Activated naive CD4-positive, alpha-beta T cell treated with anti-CD3 and anti-CD28 coated beads, Interleukin-2, amount 50 U/mL, for 24 hours (primary cell): ENCODE measurements at regions not wholly inside any gene's neighbourhood (a gene's known extent, or its start where the extent isn't known, plus 50 kb on each side); places are given as distances from the start of the nearest gene placed in this dataset.

Experiments
- H3K27ac Mint-ChIP-seq: one replicate; pipeline ENCODE4 v1.8.0; 2021; ENCODE audit warnings: mild to moderate bottlenecking, mixed read lengths
- H3K27me3 Mint-ChIP-seq: one replicate; pipeline ENCODE4 v1.8.0; 2021; ENCODE audit warnings: mixed read lengths
- H3K36me3 Mint-ChIP-seq: one replicate; pipeline ENCODE4 v1.8.0; 2021; ENCODE audit warnings: mixed read lengths
- H3K4me1 Mint-ChIP-seq: one replicate; pipeline ENCODE4 v1.8.0; 2021; ENCODE audit warnings: mixed read lengths
- H3K4me3 Mint-ChIP-seq: one replicate; pipeline ENCODE4 v1.8.0; 2021; ENCODE audit warnings: mild to moderate bottlenecking, mixed read lengths
- H3K9me3 Mint-ChIP-seq: one replicate; pipeline ENCODE4 v1.8.0; 2021; ENCODE audit warnings: mixed read lengths

DNA sequence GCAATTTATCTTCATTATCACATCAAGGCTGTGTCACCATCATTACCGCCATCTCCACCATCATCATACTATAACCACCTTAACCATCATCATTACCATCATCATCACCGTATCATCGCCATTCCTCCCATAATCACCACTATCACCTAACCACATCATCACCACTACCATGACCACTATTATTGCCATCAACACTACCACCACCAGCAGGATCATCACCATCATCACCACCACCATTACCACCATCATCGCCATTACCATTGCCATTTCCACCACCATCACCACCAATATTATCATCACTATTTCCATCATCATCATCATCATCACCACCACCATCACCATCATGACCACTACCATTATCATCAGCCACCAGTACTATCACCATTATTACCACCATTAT is 314.4 kb downstream of the CYP26B1 start:
- H3K9me3 Mint-ChIP-seq = no peaks in the 10 kb centered on the region
- no peak overlapping the region for H3K27ac Mint-ChIP-seq
- peaks cover 5% of the 10 kb centered on the region for H3K27me3 Mint-ChIP-seq
- no peaks in the 10 kb centered on the region for H3K36me3 Mint-ChIP-seq
- no peak overlapping the region for H3K4me3 Mint-ChIP-seq
- no peaks in the 10 kb centered on the region for H3K4me1 Mint-ChIP-seq

DNA sequence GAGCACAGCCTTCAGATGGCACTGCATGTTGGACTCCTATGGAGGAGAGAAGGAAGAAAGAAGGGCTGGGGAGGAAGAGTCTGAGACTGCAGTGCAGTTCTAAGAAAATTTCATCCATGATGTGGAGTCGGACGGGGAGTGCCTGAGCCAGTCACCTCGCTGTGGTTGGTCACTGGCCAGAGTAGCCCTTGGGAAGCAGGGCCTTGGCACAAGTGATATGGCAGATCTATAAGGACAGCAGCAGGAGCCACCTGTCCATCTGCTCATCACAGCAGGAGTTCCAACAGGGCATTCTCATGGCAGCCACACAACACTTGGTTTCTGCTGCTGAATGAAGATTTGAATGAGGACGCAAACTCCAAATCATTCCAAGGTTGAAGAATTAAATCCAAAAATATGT is 314.8 kb downstream of the CYP26B1 start:
- Mint-ChIP-seq H3K9me3 (no peaks in the 10 kb centered on the region), H3K27ac (no peak overlapping the region), H3K4me1 (no peaks in the 10 kb centered on the region), H3K4me3 (no peak overlapping the region), H3K27me3 (peaks cover 5% of the 10 kb centered on the region), H3K36me3 (no peaks in the 10 kb centered on the region)

DNA sequence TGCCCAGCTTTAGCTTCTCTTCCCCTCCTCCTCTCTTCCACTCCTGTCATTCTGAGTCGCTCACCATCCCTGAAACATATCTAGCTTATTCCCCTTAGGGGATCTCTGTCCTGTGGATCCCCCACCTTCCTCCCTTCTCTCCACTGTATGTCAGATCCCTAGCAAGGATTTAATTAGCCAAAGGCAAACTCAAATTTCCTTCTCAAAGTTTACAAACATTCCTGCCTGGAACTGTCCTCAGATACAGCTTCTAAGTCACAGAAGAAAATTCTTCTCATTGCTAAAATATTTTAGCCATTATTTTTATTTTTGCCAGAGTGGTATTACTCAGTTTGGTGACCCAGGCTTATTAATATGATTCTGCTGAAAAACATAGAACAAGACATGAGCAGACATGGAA is 315.3 kb downstream of the CYP26B1 start:
- Mint-ChIP-seq H3K36me3 (no peaks in the 10 kb centered on the region), H3K9me3 (no peaks in the 10 kb centered on the region), H3K4me3 (no peak overlapping the region), H3K4me1 (no peaks in the 10 kb centered on the region), H3K27me3 (peaks cover 5% of the 10 kb centered on the region), H3K27ac (no peak overlapping the region)

DNA sequence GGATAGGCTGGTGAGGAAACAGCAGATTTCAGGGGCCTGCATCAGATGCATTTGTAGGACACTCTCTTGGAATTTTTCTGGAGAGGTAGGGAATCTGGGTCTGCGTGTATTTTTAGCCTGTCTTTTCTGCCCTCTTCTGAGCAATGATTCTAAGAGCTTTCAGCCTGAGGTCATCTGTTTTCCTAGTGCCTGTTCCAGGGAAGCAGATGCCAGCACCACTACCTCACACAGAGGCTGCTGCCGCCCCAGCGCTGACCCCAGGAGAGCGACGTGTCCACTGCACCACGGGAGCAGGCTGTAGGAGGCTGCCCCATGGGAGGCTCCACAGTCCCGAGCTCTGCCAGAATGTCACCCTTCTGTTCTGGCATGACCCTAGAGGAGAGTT is 316.5 kb downstream of the CYP26B1 start:
- no peak overlapping the region for H3K4me3 Mint-ChIP-seq

DNA sequence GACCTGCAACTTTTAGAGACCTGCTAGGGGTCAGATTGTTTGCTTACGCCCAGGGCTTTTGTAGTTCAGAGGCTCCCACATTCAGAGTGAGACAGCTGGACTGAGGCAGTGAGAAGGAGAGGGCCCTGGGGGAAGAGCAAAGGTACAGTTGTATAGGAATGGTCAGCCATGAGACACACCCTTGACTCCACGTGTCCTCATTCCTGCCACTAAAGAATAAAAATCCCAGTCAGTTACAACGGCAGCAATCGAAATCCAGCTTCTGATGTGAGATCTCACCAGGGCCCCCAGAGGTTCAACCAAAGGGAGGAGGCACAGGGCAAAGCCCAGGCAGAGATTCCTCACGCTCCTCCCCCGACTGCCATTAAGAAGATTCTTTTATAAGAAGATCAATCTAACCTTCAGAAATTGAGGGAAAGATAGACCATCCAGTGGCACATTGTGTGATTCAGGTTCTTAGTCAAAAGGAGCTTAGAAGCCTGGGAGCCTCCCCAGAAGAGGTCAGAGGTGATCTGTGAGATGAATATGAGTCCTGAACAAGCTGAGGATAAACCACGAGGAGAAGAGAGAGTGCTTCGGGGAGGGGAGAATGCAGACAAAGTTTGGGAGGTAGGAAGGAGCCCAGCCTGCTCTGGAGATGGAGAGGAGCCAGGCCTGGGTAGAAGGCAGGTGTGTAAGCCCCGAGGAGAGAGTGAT is 317.0 kb downstream of the CYP26B1 start:
- Mint-ChIP-seq H3K27ac (no peak overlapping the region), H3K27me3 (peaks cover 5% of the 10 kb centered on the region), H3K36me3 (no peaks in the 10 kb centered on the region)

More for the DNA sequence above, 316.5 kb downstream of the CYP26B1 start:
- Mint-ChIP-seq H3K27ac (no peak overlapping the region), H3K9me3 (no peaks in the 10 kb centered on the region), H3K36me3 (no peaks in the 10 kb centered on the region), H3K4me1 (no peaks in the 10 kb centered on the region), H3K27me3 (peaks cover 5% of the 10 kb centered on the region)

DNA sequence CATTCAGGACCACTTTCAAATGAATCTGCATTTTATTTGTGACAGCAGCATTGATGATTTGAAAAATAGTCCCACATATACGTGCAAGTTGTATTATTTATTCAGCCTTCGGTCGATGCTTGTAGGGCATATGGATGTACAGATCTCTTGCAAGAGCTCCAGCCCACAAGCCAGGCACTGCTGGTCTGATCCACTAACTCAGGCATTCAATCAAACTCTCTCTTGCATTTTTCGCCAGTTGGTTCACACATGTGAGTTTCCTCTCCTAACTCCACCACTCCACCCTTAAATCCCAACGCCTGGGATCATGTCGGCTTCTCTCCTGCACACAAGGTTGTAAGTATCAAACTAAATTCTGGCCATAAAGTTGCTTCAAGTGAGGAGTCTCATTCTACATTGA is 318.7 kb downstream of the CYP26B1 start:
- H3K27ac Mint-ChIP-seq = no peak overlapping the region
- peaks cover 6% of the 10 kb centered on the region for H3K9me3 Mint-ChIP-seq
- H3K27me3 Mint-ChIP-seq = peaks cover 6% of the 10 kb centered on the region
- no peaks in the 10 kb centered on the region for H3K4me1 Mint-ChIP-seq
- no peak overlapping the region for H3K4me3 Mint-ChIP-seq
- H3K36me3 Mint-ChIP-seq = no peaks in the 10 kb centered on the region

More for the DNA sequence above, 317.0 kb downstream of the CYP26B1 start:
- no peaks in the 10 kb centered on the region for H3K4me1 Mint-ChIP-seq
- H3K4me3 Mint-ChIP-seq = no peak overlapping the region
- H3K9me3 Mint-ChIP-seq = no peaks in the 10 kb centered on the region

DNA sequence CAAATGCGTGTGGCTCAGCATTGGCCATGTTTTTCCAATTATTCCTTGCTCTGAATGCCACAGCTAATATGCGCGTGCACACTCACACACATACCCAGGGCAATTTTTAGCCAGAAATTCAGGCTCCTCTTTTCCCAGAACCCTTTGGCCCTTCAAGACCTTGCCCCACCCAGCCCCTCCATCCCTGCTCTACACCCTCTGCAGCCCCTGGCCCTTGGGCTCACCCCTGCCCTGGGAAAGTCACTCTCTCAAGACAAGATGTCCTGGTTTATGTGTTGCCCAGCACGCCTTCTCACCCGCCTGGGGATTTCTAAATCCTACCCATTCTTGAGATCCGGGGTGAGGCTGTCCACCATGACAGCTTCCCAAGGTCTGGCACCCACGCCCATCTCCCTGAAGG is 319.7 kb downstream of the CYP26B1 start:
- Mint-ChIP-seq H3K27ac (no peak overlapping the region), H3K9me3 (peaks cover 6% of the 10 kb centered on the region), H3K36me3 (no peaks in the 10 kb centered on the region), H3K4me3 (no peak overlapping the region), H3K27me3 (peaks cover 6% of the 10 kb centered on the region), H3K4me1 (no peaks in the 10 kb centered on the region)

DNA sequence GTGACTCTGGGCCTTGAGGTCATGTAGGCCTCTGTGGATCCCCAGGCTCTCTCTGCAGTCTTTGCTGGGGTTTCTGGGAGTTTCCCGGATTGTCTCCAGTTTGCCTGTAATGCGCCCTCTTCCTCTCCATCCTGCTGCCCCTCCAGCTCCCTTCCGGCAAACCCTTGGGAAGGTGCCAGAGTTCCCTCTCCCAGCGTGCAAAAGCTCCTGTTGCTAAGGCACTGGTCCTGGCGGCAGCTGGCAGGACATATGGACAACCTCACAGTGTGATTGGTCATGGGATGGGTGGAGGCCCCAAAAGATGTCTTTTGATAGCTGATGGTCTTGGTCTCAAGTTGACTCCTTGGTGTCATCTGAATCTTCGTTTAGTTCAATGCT is 320.1 kb downstream of the CYP26B1 start:
- Mint-ChIP-seq H3K4me3 (no peak overlapping the region), H3K4me1 (no peaks in the 10 kb centered on the region), H3K27ac (no peak overlapping the region), H3K9me3 (peaks cover 6% of the 10 kb centered on the region), H3K27me3 (peaks cover 8% of the 10 kb centered on the region), H3K36me3 (no peaks in the 10 kb centered on the region)

DNA sequence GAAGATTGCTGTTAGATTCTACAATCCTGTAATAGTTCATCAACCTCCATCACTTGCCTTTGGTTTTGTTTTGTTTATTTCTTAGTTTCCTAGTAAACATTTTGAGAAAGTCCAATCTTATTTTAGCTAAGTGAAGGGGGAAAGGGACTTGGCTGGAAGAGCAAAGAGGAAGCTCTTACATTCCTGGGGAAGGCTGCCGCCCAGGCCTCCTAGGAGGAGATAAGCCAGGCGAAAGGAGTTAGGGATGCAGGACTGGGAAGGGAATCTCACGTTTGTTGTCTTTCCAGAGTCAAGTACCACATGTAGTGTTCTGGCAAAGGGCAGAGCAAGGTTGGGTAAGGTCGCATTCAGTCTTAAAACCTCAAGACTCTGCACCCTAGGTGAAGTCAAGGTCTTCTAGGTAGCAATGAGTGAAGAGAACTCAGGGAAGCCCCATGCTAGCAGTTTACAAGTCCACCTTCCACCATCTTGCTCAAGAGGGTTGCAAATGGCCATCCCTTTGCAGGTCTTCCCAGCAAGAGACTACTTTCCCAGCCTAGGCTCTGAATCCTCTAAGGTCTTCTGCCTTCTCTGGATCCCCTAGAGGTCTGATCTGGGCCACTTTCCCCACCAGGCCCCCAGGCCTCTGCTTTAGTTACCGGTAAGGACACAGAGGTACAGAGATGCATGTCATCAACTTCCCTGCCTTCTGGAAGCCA is 320.7 kb downstream of the CYP26B1 start:
- no peak overlapping the region for H3K4me3 Mint-ChIP-seq
- no peak overlapping the region for H3K27ac Mint-ChIP-seq
- no peaks in the 10 kb centered on the region for H3K36me3 Mint-ChIP-seq
- no peaks in the 10 kb centered on the region for H3K4me1 Mint-ChIP-seq
- H3K9me3 Mint-ChIP-seq = peaks cover 6% of the 10 kb centered on the region
- peaks cover 11% of the 10 kb centered on the region for H3K27me3 Mint-ChIP-seq

DNA sequence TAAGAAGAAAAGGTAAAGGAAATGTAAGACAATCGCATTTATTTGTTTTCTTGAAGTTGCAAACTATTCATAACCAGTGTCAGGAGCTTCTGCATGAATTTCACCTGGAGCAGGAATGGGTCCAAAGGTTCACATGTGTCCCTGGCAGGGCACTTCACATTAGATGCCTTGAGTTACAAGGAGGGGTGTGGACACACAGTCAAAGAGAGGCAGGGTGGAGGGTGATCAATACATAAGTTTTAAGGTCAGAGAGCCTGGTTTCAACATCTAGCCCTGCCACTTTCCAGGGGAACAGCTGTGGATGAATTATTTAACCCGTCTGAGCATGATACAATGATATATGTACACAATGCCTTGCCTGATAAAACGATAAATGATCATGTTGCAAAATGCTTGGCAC is 321.4 kb downstream of the CYP26B1 start:
- H3K27me3 Mint-ChIP-seq = peaks cover 11% of the 10 kb centered on the region
- H3K4me1 Mint-ChIP-seq = no peaks in the 10 kb centered on the region
- no peaks in the 10 kb centered on the region for H3K36me3 Mint-ChIP-seq
- H3K27ac Mint-ChIP-seq = no peak overlapping the region
- H3K9me3 Mint-ChIP-seq = peaks cover 6% of the 10 kb centered on the region
- no peak overlapping the region for H3K4me3 Mint-ChIP-seq

DNA sequence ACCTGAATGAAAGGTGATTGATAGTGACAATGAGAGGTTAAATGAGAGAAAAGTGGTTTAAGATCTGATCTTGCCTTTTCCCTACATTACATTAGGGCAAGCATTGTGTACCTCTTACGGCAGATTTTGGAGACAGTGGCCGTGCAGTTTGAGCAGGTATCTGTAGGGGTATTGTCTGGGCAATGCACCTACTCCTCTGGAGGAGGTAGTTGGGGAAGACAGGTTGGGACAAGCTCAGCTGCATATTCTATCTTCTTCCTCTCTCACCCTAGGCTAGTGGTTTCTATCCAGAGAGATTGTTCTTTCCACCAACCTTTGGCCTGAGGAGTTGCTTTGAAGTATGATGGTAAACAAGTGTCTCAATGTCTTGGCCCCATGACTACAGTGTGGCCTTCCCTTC is 323.2 kb downstream of the CYP26B1 start:
- peaks cover 6% of the 10 kb centered on the region for H3K27me3 Mint-ChIP-seq
- peaks cover 6% of the 10 kb centered on the region for H3K9me3 Mint-ChIP-seq
- no peak overlapping the region for H3K27ac Mint-ChIP-seq
- no peaks in the 10 kb centered on the region for H3K36me3 Mint-ChIP-seq
- H3K4me1 Mint-ChIP-seq = no peaks in the 10 kb centered on the region
- no peak overlapping the region for H3K4me3 Mint-ChIP-seq

DNA sequence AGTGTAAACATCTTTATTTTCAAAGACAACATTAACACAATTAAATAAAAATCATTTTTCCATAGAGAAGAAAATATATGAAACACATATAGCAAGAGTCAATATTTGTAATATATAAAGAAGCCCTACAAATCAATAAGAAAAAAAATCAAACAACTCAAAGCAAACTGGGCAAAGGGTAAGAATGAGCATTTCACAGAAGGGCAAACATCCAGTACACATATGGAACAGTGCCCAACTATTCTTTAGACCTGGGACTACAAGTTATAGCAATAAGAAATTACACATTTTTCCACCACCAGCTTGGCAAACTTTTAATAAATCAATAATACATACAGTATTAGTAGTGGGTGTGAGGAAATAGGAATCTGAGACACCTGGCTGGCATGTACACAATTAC is 324.1 kb downstream of the CYP26B1 start:
- Mint-ChIP-seq H3K4me3 (no peak overlapping the region), H3K27me3 (peaks cover 6% of the 10 kb centered on the region), H3K9me3 (peaks cover 6% of the 10 kb centered on the region), H3K27ac (no peak overlapping the region), H3K36me3 (no peaks in the 10 kb centered on the region), H3K4me1 (no peaks in the 10 kb centered on the region)

DNA sequence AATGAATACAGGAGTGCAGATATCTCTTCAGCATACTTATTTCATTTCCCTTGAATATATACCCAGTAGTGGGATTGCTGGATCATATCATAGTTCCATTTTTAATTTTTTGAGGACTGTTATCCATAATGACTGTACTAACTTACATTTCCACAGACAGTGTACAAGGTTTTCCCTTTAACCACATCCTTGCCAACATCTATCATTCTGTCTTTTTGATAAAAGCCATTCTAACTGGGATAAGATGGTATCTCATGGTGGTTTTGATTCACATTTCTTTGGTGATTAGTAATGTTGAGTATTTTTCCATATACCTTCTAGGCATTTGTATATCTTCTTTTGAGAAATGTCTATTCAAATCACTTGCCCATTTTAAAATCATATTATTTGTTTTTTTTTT is 325.2 kb downstream of the CYP26B1 start:
- no peak overlapping the region for H3K4me3 Mint-ChIP-seq
- peaks cover 6% of the 10 kb centered on the region for H3K27me3 Mint-ChIP-seq
- no peak overlapping the region for H3K27ac Mint-ChIP-seq
- H3K9me3 Mint-ChIP-seq = peaks cover 6% of the 10 kb centered on the region
- H3K36me3 Mint-ChIP-seq = no peaks in the 10 kb centered on the region
- no peaks in the 10 kb centered on the region for H3K4me1 Mint-ChIP-seq

DNA sequence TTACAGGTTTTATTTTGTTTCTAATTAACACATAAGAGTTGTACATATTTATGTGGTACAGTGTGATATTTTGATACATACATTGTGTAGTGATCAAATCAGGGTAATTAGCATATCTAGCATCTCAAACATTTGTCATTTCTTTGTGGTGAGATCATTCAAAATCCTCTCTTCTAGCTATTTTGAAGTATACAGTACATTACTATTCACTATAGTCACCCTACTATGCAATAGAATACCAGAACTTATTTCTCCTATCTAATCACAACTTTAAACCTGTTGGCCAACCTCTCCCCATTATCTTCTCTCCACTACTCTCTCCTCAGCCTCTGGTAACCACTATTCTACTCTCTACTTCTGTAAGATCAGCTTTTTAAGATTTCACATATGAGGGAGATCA is 325.8 kb downstream of the CYP26B1 start:
- no peak overlapping the region for H3K27ac Mint-ChIP-seq
- peaks cover 9% of the 10 kb centered on the region for H3K27me3 Mint-ChIP-seq
- H3K4me3 Mint-ChIP-seq = no peak overlapping the region
- peaks cover 6% of the 10 kb centered on the region for H3K9me3 Mint-ChIP-seq
- H3K4me1 Mint-ChIP-seq = no peaks in the 10 kb centered on the region
- H3K36me3 Mint-ChIP-seq = no peaks in the 10 kb centered on the region

DNA sequence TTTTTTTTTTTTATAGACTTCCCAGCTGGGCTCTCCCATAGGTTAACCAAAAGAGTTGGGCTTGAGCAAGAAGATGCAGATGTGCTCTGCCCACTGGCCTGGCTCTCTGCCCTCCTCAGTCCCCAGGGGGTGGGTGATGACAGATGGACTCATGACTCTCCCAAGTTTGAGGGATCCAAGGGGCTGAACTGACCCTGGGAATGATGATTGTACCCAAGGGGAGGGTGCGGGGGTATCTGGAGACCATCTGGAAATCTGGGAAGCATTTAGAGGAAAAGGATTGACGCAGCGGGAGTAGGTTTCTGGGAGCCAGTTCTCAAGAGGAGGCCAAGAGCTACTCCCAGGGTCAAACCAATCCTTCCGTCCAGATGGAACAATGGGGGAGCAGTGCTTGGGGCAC is 330.8 kb downstream of the CYP26B1 start:
- Mint-ChIP-seq H3K27me3 (peaks cover 7% of the 10 kb centered on the region), H3K9me3 (no peaks in the 10 kb centered on the region), H3K36me3 (no peaks in the 10 kb centered on the region), H3K4me3 (no peak overlapping the region), H3K27ac (no peak overlapping the region), H3K4me1 (no peaks in the 10 kb centered on the region)

DNA sequence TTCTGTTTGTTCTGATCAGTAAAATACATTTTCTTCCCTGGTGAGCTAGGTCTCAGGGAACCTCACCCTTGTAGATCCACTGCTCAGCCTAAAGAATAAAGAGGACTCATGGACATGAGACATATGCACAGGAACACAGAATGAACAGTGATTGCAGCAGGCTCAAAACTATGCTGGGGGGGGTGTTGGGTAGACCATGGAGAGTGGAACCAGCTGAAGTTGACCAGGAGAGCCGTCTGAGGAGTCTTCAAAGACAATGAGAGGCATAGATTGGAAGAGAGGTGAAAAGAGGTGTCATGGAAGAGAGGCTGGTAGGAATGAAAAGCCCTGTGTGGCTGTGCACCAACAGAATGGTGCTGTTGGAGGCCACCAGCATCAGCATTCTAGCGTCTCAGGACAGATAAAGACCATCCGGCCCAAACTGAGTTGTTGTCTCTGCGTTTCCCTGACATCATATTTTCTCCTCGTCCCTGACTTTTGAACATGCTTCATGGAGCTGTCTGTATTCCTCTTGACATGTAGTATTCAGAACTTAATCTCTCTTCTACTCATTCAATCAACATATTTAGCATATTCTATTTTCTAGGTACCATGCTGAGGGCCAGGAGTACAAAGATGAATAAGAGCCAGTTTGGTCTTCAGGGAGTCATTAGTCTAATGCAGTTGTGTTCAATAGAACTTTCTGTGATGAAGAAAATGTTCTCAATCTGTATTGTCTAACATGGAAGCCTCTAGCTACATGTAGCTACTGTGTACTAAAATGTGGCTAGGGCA is 331.8 kb downstream of the CYP26B1 start:
- no peaks in the 10 kb centered on the region for H3K9me3 Mint-ChIP-seq
- no peak overlapping the region for H3K27ac Mint-ChIP-seq
- peaks cover 7% of the 10 kb centered on the region for H3K27me3 Mint-ChIP-seq
- H3K4me1 Mint-ChIP-seq = no peaks in the 10 kb centered on the region
- H3K4me3 Mint-ChIP-seq = no peak overlapping the region
- H3K36me3 Mint-ChIP-seq = no peaks in the 10 kb centered on the region
